ENCODE measurements at regions not wholly inside any gene's neighbourhood (a gene's known extent, or its start where the extent isn't known, plus 50 kb on each side); places are given as distances from the start of the nearest gene placed in this dataset.
"Not testable (repeated sequence)": the region's sequence is repeated elsewhere in the genome, so short reads cannot be mapped to it uniquely, and the experiment has no call there.

DNA sequence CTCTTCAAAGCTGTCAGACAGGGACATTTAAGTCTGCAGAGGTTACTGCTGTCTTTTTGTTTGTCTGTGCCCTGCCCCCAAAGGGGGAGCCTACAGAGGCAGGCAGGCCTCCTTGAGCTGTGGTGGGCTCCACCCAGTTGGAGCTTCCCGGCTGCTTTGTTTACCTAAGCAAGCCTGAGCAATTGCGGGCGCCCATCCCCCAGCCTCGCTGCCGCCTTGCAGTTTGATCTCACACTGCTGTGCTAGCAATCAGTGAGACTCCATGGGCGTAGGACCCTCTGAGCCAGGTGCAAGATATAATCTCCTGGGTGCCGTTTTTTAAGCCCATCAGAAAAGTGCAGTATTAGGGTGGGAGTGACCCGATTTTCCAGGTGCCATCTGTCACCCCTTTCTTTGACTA is 582.6 kb upstream of the TPK1 start:
- TF ChIP-seq FOXM1 (IDR thresholded peaks at IDR 0.05; ENCODE audit: borderline replicate concordance); LEF1 (IDR thresholded peaks at IDR 0.05; ENCODE audit: borderline replicate concordance); L3MBTL2 (conservative IDR thresholded peaks at IDR 0.05): not testable (repeated sequence)
